Choroid plexus epithelial cell (primary cell): ENCODE measurements at regions not wholly inside any gene's neighbourhood (a gene's known extent, or its start where the extent isn't known, plus 50 kb on each side); places are given as distances from the start of the nearest gene placed in this dataset.

Experiments
- DNase-seq: peaks from one replicate; pipeline ENCODE4 v3.0.0-alpha.2; 2010; ENCODE audit warnings: low read depth
- H3K4me3 ChIP-seq: 2 replicates; pipeline ENCODE4 v1.5.1; 2011; ENCODE audit warnings: low read depth, mild to moderate bottlenecking, control low read depth, low read length, moderate library complexity
- TF ChIP-seq, protein P1 (sequence below): conservative IDR thresholded peaks from 2 replicates; pipeline ENCODE4 v1.5.1; 2011; ENCODE audit warnings: low read depth, mild to moderate bottlenecking, control low read depth, inconsistent platforms, low read length, moderate library complexity

DNA sequence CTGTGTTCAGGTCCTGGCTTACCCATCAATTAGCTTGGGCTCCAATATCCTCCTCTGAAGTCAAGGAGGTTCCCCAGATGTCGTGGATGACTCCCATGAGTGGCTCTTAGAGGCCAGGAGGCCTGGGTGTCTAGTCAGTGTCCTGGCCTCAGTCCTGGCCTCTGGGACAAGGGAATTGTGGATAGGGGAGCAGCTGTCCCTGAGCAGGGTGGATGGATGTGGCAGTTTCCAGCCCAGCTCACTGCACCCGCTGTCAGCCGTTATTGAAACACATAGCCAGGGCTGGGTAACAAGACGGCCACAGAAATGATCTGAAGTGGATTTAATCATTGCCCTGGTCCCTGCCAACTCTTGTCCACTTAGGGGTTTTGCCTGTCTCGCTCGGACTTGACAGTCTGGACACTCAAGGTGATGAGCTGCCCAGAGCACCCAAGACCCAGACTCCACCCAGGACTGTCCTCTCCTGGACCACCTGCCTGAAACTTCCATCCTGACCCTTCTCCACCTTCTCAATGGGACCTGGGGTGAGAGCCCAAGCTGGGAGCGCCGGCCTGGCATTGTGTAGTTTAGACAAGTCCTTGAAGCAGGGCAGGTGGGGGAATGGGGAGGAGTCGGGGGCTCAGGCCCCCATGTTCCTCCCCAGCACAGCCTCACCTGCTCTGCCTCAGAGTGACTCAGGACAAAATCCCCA, 182.1 kb upstream of the SDK2 start:
- no peak overlapping the region for H3K4me3 ChIP-seq
- DNase-seq: no peak
- TF ChIP-seq, protein P1, sequence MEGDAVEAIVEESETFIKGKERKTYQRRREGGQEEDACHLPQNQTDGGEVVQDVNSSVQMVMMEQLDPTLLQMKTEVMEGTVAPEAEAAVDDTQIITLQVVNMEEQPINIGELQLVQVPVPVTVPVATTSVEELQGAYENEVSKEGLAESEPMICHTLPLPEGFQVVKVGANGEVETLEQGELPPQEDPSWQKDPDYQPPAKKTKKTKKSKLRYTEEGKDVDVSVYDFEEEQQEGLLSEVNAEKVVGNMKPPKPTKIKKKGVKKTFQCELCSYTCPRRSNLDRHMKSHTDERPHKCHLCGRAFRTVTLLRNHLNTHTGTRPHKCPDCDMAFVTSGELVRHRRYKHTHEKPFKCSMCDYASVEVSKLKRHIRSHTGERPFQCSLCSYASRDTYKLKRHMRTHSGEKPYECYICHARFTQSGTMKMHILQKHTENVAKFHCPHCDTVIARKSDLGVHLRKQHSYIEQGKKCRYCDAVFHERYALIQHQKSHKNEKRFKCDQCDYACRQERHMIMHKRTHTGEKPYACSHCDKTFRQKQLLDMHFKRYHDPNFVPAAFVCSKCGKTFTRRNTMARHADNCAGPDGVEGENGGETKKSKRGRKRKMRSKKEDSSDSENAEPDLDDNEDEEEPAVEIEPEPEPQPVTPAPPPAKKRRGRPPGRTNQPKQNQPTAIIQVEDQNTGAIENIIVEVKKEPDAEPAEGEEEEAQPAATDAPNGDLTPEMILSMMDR: no peak

DNA sequence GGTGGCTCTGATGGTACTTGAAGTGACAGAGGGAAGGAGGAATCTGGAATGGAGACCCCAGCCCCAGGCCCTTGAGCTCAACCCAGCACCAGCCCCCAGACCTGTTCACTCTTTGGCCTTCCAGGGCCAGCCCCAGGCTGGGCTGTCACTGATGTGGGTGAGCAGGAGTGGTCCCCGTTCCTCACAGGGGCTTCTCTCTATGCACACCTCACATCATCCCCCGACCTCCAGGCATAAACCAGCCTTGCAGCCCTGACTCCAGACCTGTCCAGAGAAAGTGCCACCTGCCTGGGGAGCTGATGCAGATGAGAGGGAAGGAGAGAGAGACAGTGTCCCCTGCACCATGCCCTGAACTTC, 182.6 kb upstream of the SDK2 start:
- TF ChIP-seq, protein P1: no peak
- H3K4me3 ChIP-seq: no peak overlapping the region
- no peak for DNase-seq

DNA sequence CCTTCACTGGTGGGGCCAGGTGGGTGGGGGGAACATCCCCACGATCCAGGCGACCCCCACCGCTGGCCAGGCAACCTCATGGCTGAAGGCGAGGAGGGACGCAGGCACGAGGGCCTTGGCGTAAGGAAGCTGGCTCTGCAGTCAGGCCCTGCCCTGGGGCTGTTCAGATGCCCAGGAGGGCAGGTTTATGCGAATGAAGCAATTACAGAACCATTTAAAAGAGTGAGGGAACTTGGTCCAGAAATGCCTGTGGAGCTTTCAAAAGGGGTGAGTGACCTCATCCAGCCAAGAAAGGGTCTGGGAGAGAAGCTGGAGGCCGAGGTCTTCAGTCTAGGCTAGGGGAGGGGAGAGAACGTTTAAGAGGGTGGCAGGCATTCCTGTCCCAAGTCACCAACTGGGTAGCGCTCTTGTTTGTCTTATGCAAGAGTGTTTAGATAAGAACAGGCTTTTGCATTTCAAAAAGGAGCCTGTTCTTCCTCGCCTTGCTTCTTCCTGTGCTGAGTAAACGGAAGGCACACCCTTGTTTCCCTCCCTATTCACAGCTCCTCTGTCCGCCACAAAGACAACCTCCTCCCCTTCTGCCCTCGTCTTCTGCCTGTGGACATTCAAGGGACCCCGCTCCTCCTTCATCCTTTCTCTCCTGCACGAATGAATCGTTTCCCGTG, 183.5 kb upstream of the SDK2 start:
- TF ChIP-seq, protein P1: no peak
- H3K4me3 ChIP-seq: no peak overlapping the region
- no peak for DNase-seq

DNA sequence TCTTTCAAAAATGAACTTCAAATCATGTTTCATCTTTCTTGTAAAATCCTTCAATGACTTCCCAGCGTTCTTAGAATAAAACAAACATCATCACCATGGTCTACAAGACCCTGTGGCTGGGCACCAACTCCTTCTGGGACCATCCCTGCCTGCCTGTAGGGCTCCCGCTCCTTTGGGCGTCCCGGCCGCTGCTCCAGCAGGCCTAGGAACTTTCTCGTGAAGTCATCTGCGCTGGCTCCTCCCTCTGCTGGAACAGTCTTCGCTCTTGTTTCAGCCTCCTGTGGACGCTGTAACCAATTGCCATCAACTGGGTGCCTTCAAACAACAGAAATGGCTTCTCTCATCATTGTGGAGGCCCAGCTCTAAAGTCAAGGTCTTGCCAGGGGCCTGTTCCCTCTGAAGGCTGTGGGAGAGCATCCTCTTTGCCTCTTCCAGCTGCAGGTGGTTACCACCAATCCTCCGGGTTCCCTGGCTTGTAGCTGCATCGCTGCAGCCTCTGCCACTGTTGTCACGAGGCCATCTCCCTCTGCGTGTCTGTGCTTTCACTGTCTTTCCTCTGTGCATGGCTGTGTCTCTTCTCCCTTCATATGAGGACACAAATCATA, 185.5 kb upstream of the SDK2 start:
- TF ChIP-seq, protein P1: no peak
- DNase-seq: no peak
- H3K4me3 ChIP-seq: no peak overlapping the region

DNA sequence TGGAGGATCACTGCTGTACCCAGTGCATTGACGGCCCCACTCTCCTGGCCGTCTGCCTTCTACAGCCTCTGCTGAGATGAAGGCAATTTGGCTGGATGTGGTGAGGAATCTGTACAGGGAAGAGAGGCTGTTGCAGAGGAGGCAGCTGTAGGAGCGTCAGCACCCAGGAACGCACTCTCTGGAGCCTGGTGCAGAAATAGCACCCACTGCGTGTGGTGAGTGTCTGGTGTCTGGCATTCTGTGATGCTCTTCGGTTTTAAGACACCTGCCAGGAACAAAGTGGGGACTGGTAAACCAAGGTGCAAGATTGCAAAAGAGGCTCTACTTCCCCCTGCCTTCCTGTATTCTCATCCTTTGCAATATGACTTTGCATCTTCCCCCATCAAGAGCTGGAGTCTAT, 187.5 kb upstream of the SDK2 start:
- TF ChIP-seq, protein P1: no peak
- no peak for DNase-seq

DNA sequence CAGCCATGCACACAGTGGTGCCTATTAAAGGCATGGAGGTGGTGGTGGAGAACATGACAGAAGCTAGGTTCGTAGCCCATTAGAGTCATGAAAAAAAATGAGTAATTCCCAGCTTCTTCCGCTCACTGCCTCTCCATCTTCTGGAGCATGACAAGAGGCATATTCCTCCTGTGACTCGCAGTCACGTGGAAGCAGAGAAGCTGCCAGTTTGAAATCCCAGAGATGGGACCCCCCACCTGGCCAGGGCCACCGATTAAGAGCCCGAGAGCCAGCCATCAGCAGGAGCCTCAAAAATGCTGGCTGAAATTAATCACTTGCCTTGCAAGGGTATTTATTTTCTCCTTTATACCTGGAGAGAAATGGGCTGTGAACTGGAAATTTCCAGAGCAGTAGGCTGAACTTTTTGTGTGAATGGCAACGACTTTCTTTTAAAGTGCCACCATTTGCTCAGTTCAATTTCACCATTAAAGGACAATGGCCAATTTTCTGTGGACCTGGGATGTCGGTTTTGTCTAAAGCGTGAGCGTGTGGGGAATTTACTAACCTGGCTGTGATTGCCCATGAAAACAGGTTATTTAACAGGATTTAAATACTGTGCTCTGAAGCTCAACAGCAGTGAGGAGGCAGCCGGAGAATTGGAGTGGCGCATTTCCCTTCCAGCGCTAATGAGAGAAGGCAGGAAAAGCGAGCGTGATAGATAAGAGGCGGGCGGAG, 189.7 kb upstream of the SDK2 start:
- no peak for DNase-seq
- TF ChIP-seq, protein P1: no peak
- no peak overlapping the region for H3K4me3 ChIP-seq

More for the DNA sequence above, 187.5 kb upstream of the SDK2 start:
- no peak overlapping the region for H3K4me3 ChIP-seq
